ENCODE measurements at regions not wholly inside any gene's neighbourhood (a gene's known extent, or its start where the extent isn't known, plus 50 kb on each side); places are given as distances from the start of the nearest gene placed in this dataset.
"Not testable (repeated sequence)": the region's sequence is repeated elsewhere in the genome, so short reads cannot be mapped to it uniquely, and the experiment has no call there.

- no peak overlapping the region for H3K27ac ChIP-seq
- no peak overlapping the region for H3K9ac ChIP-seq (ENCODE audit: insufficient read length)
- DNase-seq (ENCODE audit: low read depth, low spot score) = no peak
- H3K36me3 ChIP-seq (ENCODE audit: insufficient read depth, low read length) = no peaks in the 10 kb centered on the region
- no peaks in the 10 kb centered on the region for H3K9me3 ChIP-seq (ENCODE audit: low read depth, low read length)
- no peak overlapping the region for H3K4me3 ChIP-seq
- no peak for TF ChIP-seq POLR2AphosphoS5 (IDR thresholded peaks at IDR 0.05; ENCODE audit: borderline replicate concordance, low read depth, low read length)
- TF ChIP-seq EZH2 (IDR thresholded peaks at IDR 0.05) = no peak
- no peak for TF ChIP-seq FOXP2 (optimal IDR thresholded peaks at IDR 0.05; ENCODE audit: control extremely low read depth, extremely low read length, insufficient read depth)
Observed at GRCh38 chr6:144920391-144920961, 635.3 kb downstream of the UTRN start.

GRCh38 chr6:144921206-144921975 is 636.3 kb downstream of the UTRN start:
- TF ChIP-seq POLR2AphosphoS5 (IDR thresholded peaks at IDR 0.05; ENCODE audit: borderline replicate concordance, low read depth, low read length) (no peak), EZH2 (IDR thresholded peaks at IDR 0.05) (no peak), FOXP2 (optimal IDR thresholded peaks at IDR 0.05; ENCODE audit: control extremely low read depth, extremely low read length, insufficient read depth) (no peak)
- DNase-seq (ENCODE audit: low read depth, low spot score) = no peak
- no peak overlapping the region for H3K4me3 ChIP-seq
- H3K27ac ChIP-seq = no peak overlapping the region
- H3K36me3 ChIP-seq (ENCODE audit: insufficient read depth, low read length) = no peaks in the 10 kb centered on the region
- H3K9me3 ChIP-seq (ENCODE audit: low read depth, low read length) = no peaks in the 10 kb centered on the region
- no peak overlapping the region for H3K9ac ChIP-seq (ENCODE audit: insufficient read length)

- no peak overlapping the region for H3K27ac ChIP-seq
- no peaks in the 10 kb centered on the region for H3K36me3 ChIP-seq (ENCODE audit: insufficient read depth, low read length)
- no peak overlapping the region for H3K4me3 ChIP-seq
- DNase-seq (ENCODE audit: low read depth, low spot score) = no peak
- TF ChIP-seq POLR2AphosphoS5 (IDR thresholded peaks at IDR 0.05; ENCODE audit: borderline replicate concordance, low read depth, low read length) (no peak), FOXP2 (optimal IDR thresholded peaks at IDR 0.05; ENCODE audit: control extremely low read depth, extremely low read length, insufficient read depth) (no peak), EZH2 (IDR thresholded peaks at IDR 0.05) (no peak)
- no peak overlapping the region for H3K9ac ChIP-seq (ENCODE audit: insufficient read length)
- no peaks in the 10 kb centered on the region for H3K9me3 ChIP-seq (ENCODE audit: low read depth, low read length)
Observed at GRCh38 chr6:144922120-144922722, 637.1 kb downstream of the UTRN start.

GRCh38 chr6:144922771-144923490 is 637.8 kb downstream of the UTRN start:
- not testable (repeated sequence) for H3K4me3 ChIP-seq, H3K27ac ChIP-seq

GRCh38 chr6:144923491-144923787 is 638.3 kb downstream of the UTRN start:
- not testable (repeated sequence) for DNase-seq (ENCODE audit: low read depth, low spot score); H3K9ac ChIP-seq (ENCODE audit: insufficient read length); H3K27ac ChIP-seq; H3K9me3 ChIP-seq (ENCODE audit: low read depth, low read length); H3K4me3 ChIP-seq; H3K36me3 ChIP-seq (ENCODE audit: insufficient read depth, low read length)

More at GRCh38 chr6:144922771-144923490, 637.8 kb downstream of the UTRN start:
- not testable (repeated sequence) for H3K9ac ChIP-seq (ENCODE audit: insufficient read length); DNase-seq (ENCODE audit: low read depth, low spot score); H3K9me3 ChIP-seq (ENCODE audit: low read depth, low read length); H3K36me3 ChIP-seq (ENCODE audit: insufficient read depth, low read length)

GRCh38 chr6:144928847-144929246 is 643.7 kb downstream of the UTRN start:
- no peak for TF ChIP-seq FOXP2 (optimal IDR thresholded peaks at IDR 0.05; ENCODE audit: control extremely low read depth, extremely low read length, insufficient read depth)
- TF ChIP-seq POLR2AphosphoS5 (IDR thresholded peaks at IDR 0.05; ENCODE audit: borderline replicate concordance, low read depth, low read length) = no peak
- no peak for TF ChIP-seq EZH2 (IDR thresholded peaks at IDR 0.05)
- no peak overlapping the region for H3K4me3 ChIP-seq
- H3K9me3 ChIP-seq (ENCODE audit: low read depth, low read length) = no peaks in the 10 kb centered on the region
- H3K27ac ChIP-seq = no peak overlapping the region
- no peak overlapping the region for H3K9ac ChIP-seq (ENCODE audit: insufficient read length)
- H3K36me3 ChIP-seq (ENCODE audit: insufficient read depth, low read length) = no peaks in the 10 kb centered on the region
- DNase-seq (ENCODE audit: low read depth, low spot score) = no peak

- Histone ChIP-seq H3K27ac (no peak overlapping the region), H3K9me3 (ENCODE audit: low read depth, low read length) (no peaks in the 10 kb centered on the region; the same call in 1 of the 2 replicates), H3K4me3 (no peak overlapping the region), H3K36me3 (ENCODE audit: insufficient read depth, low read length) (no peaks in the 10 kb centered on the region), H3K9ac (ENCODE audit: insufficient read length) (no peak overlapping the region)
- no peak for TF ChIP-seq POLR2AphosphoS5 (IDR thresholded peaks at IDR 0.05; ENCODE audit: borderline replicate concordance, low read depth, low read length)
- TF ChIP-seq FOXP2 (optimal IDR thresholded peaks at IDR 0.05; ENCODE audit: control extremely low read depth, extremely low read length, insufficient read depth) = no peak
- TF ChIP-seq EZH2 (IDR thresholded peaks at IDR 0.05) = no peak
- DNase-seq (ENCODE audit: low read depth, low spot score) = no peak
Observed at GRCh38 chr6:144929262-144929661, 644.1 kb downstream of the UTRN start.

GRCh38 chr6:144931172-144932035 is 646.3 kb downstream of the UTRN start:
- no peaks in the 10 kb centered on the region; the same call in 1 of the 2 replicates for H3K9me3 ChIP-seq (ENCODE audit: low read depth, low read length)
- DNase-seq (ENCODE audit: low read depth, low spot score) = no peak
- no peak overlapping the region for H3K4me3 ChIP-seq
- no peak for TF ChIP-seq FOXP2 (optimal IDR thresholded peaks at IDR 0.05; ENCODE audit: control extremely low read depth, extremely low read length, insufficient read depth)
- TF ChIP-seq EZH2 (IDR thresholded peaks at IDR 0.05) = no peak
- TF ChIP-seq POLR2AphosphoS5 (IDR thresholded peaks at IDR 0.05; ENCODE audit: borderline replicate concordance, low read depth, low read length) = no peak
- H3K36me3 ChIP-seq (ENCODE audit: insufficient read depth, low read length) = no peaks in the 10 kb centered on the region
- no peak overlapping the region for H3K27ac ChIP-seq
- H3K9ac ChIP-seq (ENCODE audit: insufficient read length) = no peak overlapping the region

Measured in SK-N-MC (cell line).